ENCODE measurements at regions not wholly inside any gene's neighbourhood (a gene's known extent, or its start where the extent isn't known, plus 50 kb on each side); places are given as distances from the start of the nearest gene placed in this dataset.

- DNase-seq (ENCODE audit: low read depth, low spot score) (no peak), ATAC-seq (no peak)
- TF ChIP-seq SIN3A (IDR thresholded peaks at IDR 0.05; ENCODE audit: borderline replicate concordance, insufficient read depth, low read depth, low read length), result no peak
- TF ChIP-seq TCF7L2 (IDR thresholded peaks at IDR 0.05; ENCODE audit: low read depth, low read length), result no peak
- no peak for TF ChIP-seq CTCF (IDR thresholded peaks at IDR 0.05)
- TF ChIP-seq POLR2AphosphoS5 (IDR thresholded peaks at IDR 0.05; ENCODE audit: low read depth, low read length), result no peak
- TF ChIP-seq, protein P1, sequence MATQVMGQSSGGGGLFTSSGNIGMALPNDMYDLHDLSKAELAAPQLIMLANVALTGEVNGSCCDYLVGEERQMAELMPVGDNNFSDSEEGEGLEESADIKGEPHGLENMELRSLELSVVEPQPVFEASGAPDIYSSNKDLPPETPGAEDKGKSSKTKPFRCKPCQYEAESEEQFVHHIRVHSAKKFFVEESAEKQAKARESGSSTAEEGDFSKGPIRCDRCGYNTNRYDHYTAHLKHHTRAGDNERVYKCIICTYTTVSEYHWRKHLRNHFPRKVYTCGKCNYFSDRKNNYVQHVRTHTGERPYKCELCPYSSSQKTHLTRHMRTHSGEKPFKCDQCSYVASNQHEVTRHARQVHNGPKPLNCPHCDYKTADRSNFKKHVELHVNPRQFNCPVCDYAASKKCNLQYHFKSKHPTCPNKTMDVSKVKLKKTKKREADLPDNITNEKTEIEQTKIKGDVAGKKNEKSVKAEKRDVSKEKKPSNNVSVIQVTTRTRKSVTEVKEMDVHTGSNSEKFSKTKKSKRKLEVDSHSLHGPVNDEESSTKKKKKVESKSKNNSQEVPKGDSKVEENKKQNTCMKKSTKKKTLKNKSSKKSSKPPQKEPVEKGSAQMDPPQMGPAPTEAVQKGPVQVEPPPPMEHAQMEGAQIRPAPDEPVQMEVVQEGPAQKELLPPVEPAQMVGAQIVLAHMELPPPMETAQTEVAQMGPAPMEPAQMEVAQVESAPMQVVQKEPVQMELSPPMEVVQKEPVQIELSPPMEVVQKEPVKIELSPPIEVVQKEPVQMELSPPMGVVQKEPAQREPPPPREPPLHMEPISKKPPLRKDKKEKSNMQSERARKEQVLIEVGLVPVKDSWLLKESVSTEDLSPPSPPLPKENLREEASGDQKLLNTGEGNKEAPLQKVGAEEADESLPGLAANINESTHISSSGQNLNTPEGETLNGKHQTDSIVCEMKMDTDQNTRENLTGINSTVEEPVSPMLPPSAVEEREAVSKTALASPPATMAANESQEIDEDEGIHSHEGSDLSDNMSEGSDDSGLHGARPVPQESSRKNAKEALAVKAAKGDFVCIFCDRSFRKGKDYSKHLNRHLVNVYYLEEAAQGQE (IDR thresholded peaks at IDR 0.05; ENCODE audit: insufficient read depth in 1 of 2, low read depth in 2 of 2, low read length in 1 of 2), result no peak
- ChIA-PET POLR2A (no interaction called here), CTCF (no interaction called here)
- no TSS peak for BruUV-seq (replicated peaks)
- H3K4me1 ChIP-seq (ENCODE audit: control insufficient read depth, insufficient read depth, low read length), result no peaks in the 10 kb centered on the region
- no peak overlapping the region for H3K4me3 ChIP-seq (ENCODE audit: low read depth in 2 of 2, low read length in 2 of 2)
- no peaks in the 10 kb centered on the region for H3K27me3 ChIP-seq (ENCODE audit: control insufficient read depth, insufficient read depth, low read length)
- no peak overlapping the region for H3K27ac ChIP-seq (ENCODE audit: low read length)
- in situ Hi-C loops (cut with HindIII; ENCODE audit: low pct_unique_long_range_greater_than_20kb, low sequenced_read_pairs), result no loop called here
- intact Hi-C loops (cut with micrococcal nuclease; ENCODE audit: unreplicated experiment), result no loop called here
- no peaks in the 10 kb centered on the region for H3K9me3 ChIP-seq (ENCODE audit: control insufficient read depth, insufficient read depth, low read depth, low read length)
- H3K36me3 ChIP-seq (ENCODE audit: control insufficient read depth, insufficient read depth, low read length), result no peaks in the 10 kb centered on the region
These were observed 172.3 kb downstream of the TENT4A start for GRCh38 chr5:6885581-6885980.

- no peak overlapping the region for H3K4me3 ChIP-seq (ENCODE audit: low read depth in 2 of 2, low read length in 2 of 2)
- H3K9me3 ChIP-seq (ENCODE audit: control insufficient read depth, insufficient read depth, low read depth, low read length), result no peaks in the 10 kb centered on the region
- POLR2A ChIA-PET, result no interaction called here
- DNase-seq (ENCODE audit: low read depth, low spot score), result no peak
- H3K27me3 ChIP-seq (ENCODE audit: control insufficient read depth, insufficient read depth, low read length), result no peaks in the 10 kb centered on the region
- no peak overlapping the region for H3K27ac ChIP-seq (ENCODE audit: low read length)
- no peak for ATAC-seq
- H3K36me3 ChIP-seq (ENCODE audit: control insufficient read depth, insufficient read depth, low read length), result no peaks in the 10 kb centered on the region
- CTCF ChIA-PET, result no interaction called here
- TF ChIP-seq, protein P1 (IDR thresholded peaks at IDR 0.05; ENCODE audit: insufficient read depth in 1 of 2, low read depth in 2 of 2, low read length in 1 of 2), result no peak
- no peak for TF ChIP-seq CTCF (IDR thresholded peaks at IDR 0.05)
- TF ChIP-seq POLR2AphosphoS5 (IDR thresholded peaks at IDR 0.05; ENCODE audit: low read depth, low read length), result no peak
- TF ChIP-seq SIN3A (IDR thresholded peaks at IDR 0.05; ENCODE audit: borderline replicate concordance, insufficient read depth, low read depth, low read length), result no peak
- TF ChIP-seq TCF7L2 (IDR thresholded peaks at IDR 0.05; ENCODE audit: low read depth, low read length), result no peak
- no TSS peak for BruUV-seq (replicated peaks)
- in situ Hi-C loops (cut with HindIII; ENCODE audit: low pct_unique_long_range_greater_than_20kb, low sequenced_read_pairs) (no loop called here), intact Hi-C loops (cut with micrococcal nuclease; ENCODE audit: unreplicated experiment) (no loop called here)
- H3K4me1 ChIP-seq (ENCODE audit: control insufficient read depth, insufficient read depth, low read length), result no peaks in the 10 kb centered on the region
These were observed 173.6 kb downstream of the TENT4A start for GRCh38 chr5:6886866-6887265.

Data from Panc1 (cell line).